MCF 10A (cell line): ENCODE measurements at regions not wholly inside any gene's neighbourhood (a gene's known extent, or its start where the extent isn't known, plus 50 kb on each side); places are given as distances from the start of the nearest gene placed in this dataset.

Source experiments
- BruUV-seq: library from RNA; stranded (reverse); fragments of 400-500 nt; replicated peaks from 2 replicates; lab custom pipeline; 2021; lab: Mats Ljungman, UMichigan
- CTCF ChIA-PET: fragments of 300-600 bp; sonication (Branson Sonifier 250); formaldehyde crosslinking; extraction: SDS; loops from one replicate; lab custom pipeline; 2021; ENCODE audit warnings: antibody characterized with exemption, inconsistent platforms; lab: Yijun Ruan, JAX
- POLR2A ChIA-PET: fragments of 300-600, 350-650 bp; sonication (Branson Sonifier 250); formaldehyde crosslinking; extraction: SDS; loops from one replicate; lab custom pipeline; 2020; ENCODE audit warnings: antibody characterized with exemption, inconsistent platforms; lab: Yijun Ruan, JAX
- DNase-seq: peaks from one replicate; pipeline ENCODE4 v3.0.0-alpha.2; 2018; ENCODE audit not compliant: unreplicated experiment
- H3K27ac Mint-ChIP-seq: one replicate; pipeline ENCODE4 v1.8.0; 2022; ENCODE audit warnings: mild to moderate bottlenecking, low read depth, mixed read lengths; ENCODE audit not compliant: unreplicated experiment
- H3K27me3 Mint-ChIP-seq: one replicate; pipeline ENCODE4 v1.8.0; 2022; ENCODE audit warnings: mixed read lengths; ENCODE audit not compliant: insufficient read depth, unreplicated experiment
- H3K36me3 Mint-ChIP-seq: one replicate; pipeline ENCODE4 v1.8.0; 2022; ENCODE audit warnings: mild to moderate bottlenecking, moderate library complexity, mixed read lengths; ENCODE audit not compliant: insufficient read depth, unreplicated experiment
- H3K4me1 Mint-ChIP-seq: one replicate; pipeline ENCODE4 v1.8.0; 2022; ENCODE audit warnings: mixed read lengths; ENCODE audit not compliant: insufficient read depth, unreplicated experiment
- H3K4me3 Mint-ChIP-seq: one replicate; pipeline ENCODE4 v1.8.0; 2022; ENCODE audit warnings: mild to moderate bottlenecking, moderate library complexity, mixed read lengths; ENCODE audit not compliant: unreplicated experiment
- H3K9me3 Mint-ChIP-seq: one replicate; pipeline ENCODE4 v1.8.0; 2022; ENCODE audit warnings: mixed read lengths; ENCODE audit not compliant: unreplicated experiment
- intact Hi-C: fragments of 100-400 bp; cut with micrococcal nuclease; formaldehyde crosslinking; loops from 2 replicates; pipeline ENCODE4 v1.14.1; 2022
- TF ChIP-seq, protein P1 (sequence below): fragments of 200-600 bp; IDR thresholded peaks from one replicate; pipeline ENCODE4 v1.8.0; 2022; ENCODE audit warnings: antibody characterized with exemption, mild to moderate bottlenecking; ENCODE audit not compliant: unreplicated experiment

GRCh38 chr1:172955161-172955815 lies 95.5 kb downstream of the TNFSF18 start:
- Mint-ChIP-seq H3K36me3 (no peaks in the 10 kb centered on the region), H3K27ac (no peak overlapping the region), H3K9me3 (no peaks in the 10 kb centered on the region), H3K4me3 (no peak overlapping the region), H3K4me1 (peaks cover 13% of the 10 kb centered on the region), H3K27me3 (no peaks in the 10 kb centered on the region)
- ChIA-PET CTCF (interaction anchor here (0.6 to 2.3 kb wide), 2 partner anchors 9 to 41 kb away, joined by 3 to 6 read pairs; no protein-coding TSS in a partner anchor), POLR2A (interaction anchor here (0.6 to 1.8 kb wide), 3 partner anchors 16 to 224 kb away, joined by 3 to 4 read pairs (median 4); no protein-coding TSS in a partner anchor)
- TF ChIP-seq, protein P1, sequence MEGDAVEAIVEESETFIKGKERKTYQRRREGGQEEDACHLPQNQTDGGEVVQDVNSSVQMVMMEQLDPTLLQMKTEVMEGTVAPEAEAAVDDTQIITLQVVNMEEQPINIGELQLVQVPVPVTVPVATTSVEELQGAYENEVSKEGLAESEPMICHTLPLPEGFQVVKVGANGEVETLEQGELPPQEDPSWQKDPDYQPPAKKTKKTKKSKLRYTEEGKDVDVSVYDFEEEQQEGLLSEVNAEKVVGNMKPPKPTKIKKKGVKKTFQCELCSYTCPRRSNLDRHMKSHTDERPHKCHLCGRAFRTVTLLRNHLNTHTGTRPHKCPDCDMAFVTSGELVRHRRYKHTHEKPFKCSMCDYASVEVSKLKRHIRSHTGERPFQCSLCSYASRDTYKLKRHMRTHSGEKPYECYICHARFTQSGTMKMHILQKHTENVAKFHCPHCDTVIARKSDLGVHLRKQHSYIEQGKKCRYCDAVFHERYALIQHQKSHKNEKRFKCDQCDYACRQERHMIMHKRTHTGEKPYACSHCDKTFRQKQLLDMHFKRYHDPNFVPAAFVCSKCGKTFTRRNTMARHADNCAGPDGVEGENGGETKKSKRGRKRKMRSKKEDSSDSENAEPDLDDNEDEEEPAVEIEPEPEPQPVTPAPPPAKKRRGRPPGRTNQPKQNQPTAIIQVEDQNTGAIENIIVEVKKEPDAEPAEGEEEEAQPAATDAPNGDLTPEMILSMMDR, result no peak
- intact Hi-C loops, result no loop called here
- no TSS peak for BruUV-seq
- no peak for DNase-seq

GRCh38 chr1:172956871-172957270 lies 93.9 kb downstream of the TNFSF18 start:
- intact Hi-C loops, result no loop called here
- Mint-ChIP-seq H3K27me3 (no peaks in the 10 kb centered on the region), H3K27ac (no peak overlapping the region), H3K36me3 (no peaks in the 10 kb centered on the region), H3K9me3 (peaks cover 5% of the 10 kb centered on the region), H3K4me1 (peaks cover 7% of the 10 kb centered on the region), H3K4me3 (no peak overlapping the region)
- ChIA-PET CTCF (interaction anchor here (0.6 to 1.1 kb wide), 2 partner anchors 16 to 246 kb away, joined by 3 to 6 read pairs; no protein-coding TSS in a partner anchor), POLR2A (no interaction called here)
- TF ChIP-seq, protein P1, result no peak
- no TSS peak for BruUV-seq
- no peak for DNase-seq

DNA sequence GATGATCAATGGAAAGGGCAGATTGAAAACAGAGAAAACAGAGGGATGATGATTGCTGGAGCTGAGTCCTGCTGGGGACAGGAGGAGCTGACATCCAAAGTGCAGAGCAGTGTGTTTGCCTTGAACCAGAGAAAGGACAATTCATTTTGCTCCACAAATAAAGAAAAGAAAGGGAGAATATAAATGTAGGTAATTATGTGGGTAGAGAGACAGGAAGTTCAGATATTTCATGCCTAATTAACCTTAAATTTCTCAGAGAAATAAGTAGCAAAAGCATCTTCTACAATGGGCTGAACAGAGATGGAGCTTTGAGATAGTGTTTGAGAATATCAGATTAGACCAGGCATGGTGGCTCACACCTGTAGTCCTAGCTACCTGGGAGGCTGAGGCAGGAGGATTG lies 93.2 kb downstream of the TNFSF18 start:
- no TSS peak for BruUV-seq
- no peaks in the 10 kb centered on the region for H3K27me3 Mint-ChIP-seq
- H3K27ac Mint-ChIP-seq, result no peak overlapping the region
- intact Hi-C loops, result no loop called here
- no peak overlapping the region for H3K4me3 Mint-ChIP-seq
- peaks cover 1% of the 10 kb centered on the region for H3K4me1 Mint-ChIP-seq
- no peaks in the 10 kb centered on the region for H3K36me3 Mint-ChIP-seq
- ChIA-PET CTCF (interaction anchor here (0.5 to 0.7 kb wide), 5 partner anchors 17 to 162 kb away, joined by 3 to 6 read pairs (median 3); no protein-coding TSS in a partner anchor), POLR2A (interaction anchor here (0.7 kb wide), 1 partner anchor 15 kb away, joined by 3 read pairs; no protein-coding TSS in a partner anchor)
- TF ChIP-seq, protein P1, result no peak
- DNase-seq, result no peak
- peaks cover 7% of the 10 kb centered on the region for H3K9me3 Mint-ChIP-seq

GRCh38 chr1:172959571-172959970 lies 91.2 kb downstream of the TNFSF18 start:
- intact Hi-C loops, result no loop called here
- no peaks in the 10 kb centered on the region for H3K36me3 Mint-ChIP-seq
- H3K27ac Mint-ChIP-seq, result no peak overlapping the region
- no peak for DNase-seq
- H3K27me3 Mint-ChIP-seq, result no peaks in the 10 kb centered on the region
- H3K4me3 Mint-ChIP-seq, result no peak overlapping the region
- peaks cover 7% of the 10 kb centered on the region for H3K9me3 Mint-ChIP-seq
- POLR2A ChIA-PET, result interaction anchor here (1.2 kb wide), 1 partner anchor 9 kb away, joined by 3 read pairs; no protein-coding TSS in a partner anchor
- H3K4me1 Mint-ChIP-seq, result no peaks in the 10 kb centered on the region
- BruUV-seq, result no TSS peak
- TF ChIP-seq, protein P1, result no peak
- CTCF ChIA-PET, result interaction anchor here (1.2 kb wide), 1 partner anchor 217 kb away, joined by 4 read pairs; no protein-coding TSS in a partner anchor
